ENCODE measurements at regions not wholly inside any gene's neighbourhood (a gene's known extent, or its start where the extent isn't known, plus 50 kb on each side); places are given as distances from the start of the nearest gene placed in this dataset.

GRCh38 chr1:232364654-232365382 is 265.1 kb downstream of the SIPA1L2 start:
- DNase-seq (ENCODE audit: insufficient read length, low spot score), result no peak
- FAIRE-seq, result no peak
- no peak for TF ChIP-seq CTCF (IDR thresholded peaks at IDR 0.05; ENCODE audit: insufficient read depth, missing control alignments)

GRCh38 chr1:232363008-232363407 is 266.9 kb downstream of the SIPA1L2 start:
- DNase-seq (ENCODE audit: insufficient read length, low spot score), result no peak
- peak; percentile 58 for FAIRE-seq
- TF ChIP-seq CTCF (IDR thresholded peaks at IDR 0.05; ENCODE audit: insufficient read depth, missing control alignments), result no peak

GRCh38 chr1:232357416-232357815 is 272.5 kb downstream of the SIPA1L2 start:
- DNase-seq (ENCODE audit: insufficient read length, low spot score) (no peak), FAIRE-seq (no peak)
- TF ChIP-seq CTCF (IDR thresholded peaks at IDR 0.05; ENCODE audit: insufficient read depth, missing control alignments), result no peak

GRCh38 chr1:232355162-232356006 is 274.5 kb downstream of the SIPA1L2 start:
- FAIRE-seq (no peak), DNase-seq (ENCODE audit: insufficient read length, low spot score) (no peak)
- no peak for TF ChIP-seq CTCF (IDR thresholded peaks at IDR 0.05; ENCODE audit: insufficient read depth, missing control alignments)

GRCh38 chr1:232353001-232353400 is 276.9 kb downstream of the SIPA1L2 start:
- FAIRE-seq (no peak), DNase-seq (ENCODE audit: insufficient read length, low spot score) (no peak)
- no peak for TF ChIP-seq CTCF (IDR thresholded peaks at IDR 0.05; ENCODE audit: insufficient read depth, missing control alignments)

GRCh38 chr1:232352366-232352765 is 277.6 kb downstream of the SIPA1L2 start:
- DNase-seq (ENCODE audit: insufficient read length, low spot score) (no peak), FAIRE-seq (no peak)
- no peak for TF ChIP-seq CTCF (IDR thresholded peaks at IDR 0.05; ENCODE audit: insufficient read depth, missing control alignments)

- no peak for TF ChIP-seq CTCF (IDR thresholded peaks at IDR 0.05; ENCODE audit: insufficient read depth, missing control alignments)
- DNase-seq (ENCODE audit: insufficient read length, low spot score), result no peak
- no peak for FAIRE-seq
Measured at GRCh38 chr1:232351335-232351734, 278.6 kb downstream of the SIPA1L2 start.

Data from D721Med (cell line).